ENCODE measurements at regions not wholly inside any gene's neighbourhood (a gene's known extent, or its start where the extent isn't known, plus 50 kb on each side); places are given as distances from the start of the nearest gene placed in this dataset.

GRCh38 chr10:4028854-4029583 is 244.0 kb upstream of the KLF6 start:
- no peak for TF ChIP-seq GATA2 (IDR thresholded peaks at IDR 0.05; ENCODE audit: low read depth, low read length)
- no peak for TF ChIP-seq GATA3 (IDR thresholded peaks at IDR 0.05; ENCODE audit: low read depth, low read length)

GRCh38 chr10:4028027-4028471 is 243.0 kb upstream of the KLF6 start:
- TF ChIP-seq GATA3 (IDR thresholded peaks at IDR 0.05; ENCODE audit: low read depth, low read length) (no peak), GATA2 (IDR thresholded peaks at IDR 0.05; ENCODE audit: low read depth, low read length) (no peak)

- TF ChIP-seq GATA3 (IDR thresholded peaks at IDR 0.05; ENCODE audit: low read depth, low read length) = no peak
- TF ChIP-seq GATA2 (IDR thresholded peaks at IDR 0.05; ENCODE audit: low read depth, low read length) = no peak
Observed at GRCh38 chr10:4025339-4025738, 240.3 kb upstream of the KLF6 start.

DNA sequence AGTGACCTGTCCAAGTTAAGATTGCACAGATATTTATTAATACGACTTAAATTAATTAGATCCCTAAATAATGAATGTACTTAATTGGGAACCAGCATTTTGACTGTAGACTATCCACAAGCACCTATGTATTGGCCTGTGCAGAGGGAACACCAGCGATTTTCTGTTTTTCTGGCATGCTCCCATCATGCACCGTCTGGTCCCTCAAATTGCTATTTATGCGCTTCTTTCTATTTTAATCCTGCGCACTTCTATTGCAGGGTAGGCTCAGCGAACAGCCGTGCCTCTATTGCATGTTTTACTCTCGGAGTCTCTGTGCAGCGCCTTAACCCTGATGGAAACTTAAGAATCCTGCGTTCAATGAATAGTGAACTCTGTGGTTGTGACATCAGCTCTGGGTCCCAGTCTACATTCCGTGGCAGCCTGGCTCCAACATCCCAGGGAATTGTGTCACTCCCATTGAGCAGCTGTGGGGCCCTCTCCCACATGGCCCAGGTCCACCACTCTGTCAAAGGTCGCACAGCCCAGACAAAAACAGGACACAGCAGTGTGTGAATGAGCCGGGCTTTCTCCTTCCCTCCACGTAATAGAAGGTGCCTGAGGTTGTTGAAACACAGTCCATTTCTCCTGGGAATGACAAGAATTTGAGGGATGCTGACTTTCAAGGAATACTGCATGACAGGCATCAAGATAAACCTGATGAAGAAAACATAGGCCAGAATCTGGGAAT is 239.7 kb upstream of the KLF6 start:
- no peak for TF ChIP-seq GATA2 (IDR thresholded peaks at IDR 0.05; ENCODE audit: low read depth, low read length)
- no peak for TF ChIP-seq GATA3 (IDR thresholded peaks at IDR 0.05; ENCODE audit: low read depth, low read length)

DNA sequence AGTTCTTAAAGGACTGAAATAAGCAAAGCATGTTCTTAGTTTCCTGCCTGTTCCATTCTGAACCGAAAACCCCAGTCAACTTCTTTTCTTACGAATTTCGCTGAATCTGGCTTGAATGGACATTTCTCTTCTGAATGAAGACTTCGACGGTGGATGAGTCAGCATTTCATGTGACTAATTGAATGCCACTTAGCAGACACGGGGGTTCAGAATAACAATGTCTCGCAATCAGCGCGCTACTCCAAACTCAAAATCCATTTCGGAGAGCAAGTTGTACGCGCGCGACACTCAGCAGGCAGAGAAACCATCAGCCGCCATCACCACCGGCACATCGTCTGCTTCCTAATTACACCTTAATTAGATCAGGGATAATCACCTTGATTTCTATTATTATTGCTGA is 239.0 kb upstream of the KLF6 start:
- no peak for TF ChIP-seq GATA3 (IDR thresholded peaks at IDR 0.05; ENCODE audit: low read depth, low read length)
- no peak for TF ChIP-seq GATA2 (IDR thresholded peaks at IDR 0.05; ENCODE audit: low read depth, low read length)

- TF ChIP-seq GATA2 (IDR thresholded peaks at IDR 0.05; ENCODE audit: low read depth, low read length) (no peak), GATA3 (IDR thresholded peaks at IDR 0.05; ENCODE audit: low read depth, low read length) (no peak)
Observed at GRCh38 chr10:4022473-4022872, 237.5 kb upstream of the KLF6 start.

DNA sequence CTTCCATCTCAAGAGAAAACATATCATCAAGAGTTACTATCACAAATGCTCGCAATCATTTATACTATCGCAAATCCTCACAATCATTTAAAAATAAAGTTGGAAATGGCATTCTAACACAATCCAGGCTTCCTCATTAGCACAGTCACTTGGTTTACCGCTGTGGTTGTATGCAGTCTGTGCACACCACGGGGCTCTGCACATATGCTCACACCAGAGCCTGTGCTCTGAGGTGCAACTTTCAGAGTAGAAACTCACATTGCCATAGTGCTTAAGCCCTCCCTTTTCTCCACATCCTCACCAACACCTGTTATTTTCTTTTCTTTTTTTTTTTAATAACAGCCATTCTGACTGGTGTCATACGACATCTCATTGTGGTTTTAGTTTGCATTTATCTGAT is 235.6 kb upstream of the KLF6 start:
- TF ChIP-seq GATA3 (IDR thresholded peaks at IDR 0.05; ENCODE audit: low read depth, low read length) (no peak), GATA2 (IDR thresholded peaks at IDR 0.05; ENCODE audit: low read depth, low read length) (no peak)

DNA sequence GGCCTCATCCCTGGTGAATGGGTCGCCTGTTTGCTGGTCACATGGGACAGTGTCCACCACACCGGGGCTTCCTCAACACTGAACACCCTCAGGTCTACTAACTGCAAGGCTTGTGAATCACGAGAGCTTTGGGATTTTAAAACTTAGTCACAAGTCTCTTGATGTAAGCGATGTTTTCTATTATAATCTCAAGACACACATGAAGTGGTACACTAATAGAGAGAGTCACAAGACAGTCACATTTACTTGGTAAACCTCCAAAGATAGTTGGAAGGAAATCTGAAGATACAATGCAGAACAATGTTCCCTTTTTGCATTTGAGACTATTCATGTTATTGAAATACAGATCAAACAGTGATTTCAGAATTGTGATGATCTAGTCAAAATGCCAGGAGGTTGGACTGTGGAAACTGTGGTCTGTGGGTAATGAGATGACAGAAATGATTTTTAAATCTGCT is 233.1 kb upstream of the KLF6 start:
- TF ChIP-seq GATA3 (IDR thresholded peaks at IDR 0.05; ENCODE audit: low read depth, low read length) = no peak
- TF ChIP-seq GATA2 (IDR thresholded peaks at IDR 0.05; ENCODE audit: low read depth, low read length) = no peak

GRCh38 chr10:4017336-4017735 is 232.3 kb upstream of the KLF6 start:
- no peak for TF ChIP-seq GATA2 (IDR thresholded peaks at IDR 0.05; ENCODE audit: low read depth, low read length)
- TF ChIP-seq GATA3 (IDR thresholded peaks at IDR 0.05; ENCODE audit: low read depth, low read length) = no peak

GRCh38 chr10:4016214-4016740 is 231.3 kb upstream of the KLF6 start:
- TF ChIP-seq GATA2 (IDR thresholded peaks at IDR 0.05; ENCODE audit: low read depth, low read length) (no peak), GATA3 (IDR thresholded peaks at IDR 0.05; ENCODE audit: low read depth, low read length) (no peak)

GRCh38 chr10:4013651-4014121 is 228.7 kb upstream of the KLF6 start:
- no peak for TF ChIP-seq GATA3 (IDR thresholded peaks at IDR 0.05; ENCODE audit: low read depth, low read length)
- no peak for TF ChIP-seq GATA2 (IDR thresholded peaks at IDR 0.05; ENCODE audit: low read depth, low read length)

- TF ChIP-seq GATA3 (IDR thresholded peaks at IDR 0.05; ENCODE audit: low read depth, low read length) (no peak), GATA2 (IDR thresholded peaks at IDR 0.05; ENCODE audit: low read depth, low read length) (no peak)
Observed at GRCh38 chr10:4012848-4013247, 227.8 kb upstream of the KLF6 start.

DNA sequence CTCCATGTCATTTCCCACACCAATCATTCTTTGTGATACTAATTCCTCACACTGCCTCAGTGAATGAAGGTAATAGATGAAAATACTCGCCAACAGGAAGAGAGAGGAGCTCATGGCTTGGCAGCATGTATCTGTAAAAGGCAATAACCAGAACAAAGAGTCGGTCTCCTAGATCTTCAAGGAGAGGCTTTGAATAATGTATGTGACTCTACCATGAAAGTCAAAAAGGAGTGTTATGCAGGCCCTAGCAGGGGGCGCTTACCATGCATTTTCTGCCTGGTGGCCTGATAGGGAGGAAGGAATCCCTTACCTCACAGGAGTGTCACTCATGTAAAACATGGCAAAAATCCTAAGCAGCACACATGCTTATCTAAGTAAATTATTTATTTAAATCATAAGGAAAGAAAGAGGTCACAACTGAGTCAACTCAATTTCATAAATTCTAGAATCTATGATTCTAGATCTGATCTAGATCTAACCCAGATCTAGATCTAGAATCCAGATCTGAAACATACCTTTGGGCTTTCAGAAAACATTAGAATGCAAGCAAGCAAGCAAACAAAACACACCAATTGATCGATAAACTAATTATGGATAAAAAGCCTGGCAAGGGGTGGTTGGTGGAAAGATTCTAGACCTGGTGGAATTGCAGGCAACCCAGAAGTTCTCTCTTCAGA is 226.3 kb upstream of the KLF6 start:
- TF ChIP-seq GATA3 (IDR thresholded peaks at IDR 0.05; ENCODE audit: low read depth, low read length) (no peak), GATA2 (IDR thresholded peaks at IDR 0.05; ENCODE audit: low read depth, low read length) (no peak)

All from SH-SY5Y (cell line).